Kidney glomerular epithelial cell (primary cell): ENCODE measurements at regions not wholly inside any gene's neighbourhood (a gene's known extent, or its start where the extent isn't known, plus 50 kb on each side); places are given as distances from the start of the nearest gene placed in this dataset.
"Not testable (repeated sequence)": the region's sequence is repeated elsewhere in the genome, so short reads cannot be mapped to it uniquely, and the experiment has no call there.

Experiments used
- DNase-seq: peaks from one replicate; lab custom pipeline; 2025; lab: John Stamatoyannopoulos, UW

GRCh38 chr13:54597540-54598088 is 1569.0 kb downstream of the OLFM4 start:
- DNase-seq, result no peak

- DNase-seq, result no peak
Observed at GRCh38 chr13:54599413-54599812, 1570.8 kb downstream of the OLFM4 start.

- no peak for DNase-seq
Observed at GRCh38 chr13:54606944-54607343, 1578.3 kb downstream of the OLFM4 start.

- no peak for DNase-seq
Observed at GRCh38 chr13:54607421-54607820, 1578.8 kb downstream of the OLFM4 start.

- no peak for DNase-seq
Observed at GRCh38 chr13:54611390-54611789, 1582.8 kb downstream of the OLFM4 start.

- no peak for DNase-seq
Observed at GRCh38 chr13:54614726-54615125, 1586.1 kb downstream of the OLFM4 start.

GRCh38 chr13:54626504-54626903 is 1597.9 kb downstream of the OLFM4 start:
- DNase-seq, result not testable (repeated sequence)

GRCh38 chr13:54627646-54628372 is 1599.2 kb downstream of the OLFM4 start:
- DNase-seq, result no peak

GRCh38 chr13:54628383-54628782 is 1599.8 kb downstream of the OLFM4 start:
- DNase-seq, result no peak

- DNase-seq, result no peak
Observed at GRCh38 chr13:54633456-54633855, 1604.8 kb downstream of the OLFM4 start.

GRCh38 chr13:54636231-54636630 is 1607.6 kb downstream of the OLFM4 start:
- DNase-seq, result no peak

- DNase-seq, result no peak
Observed at GRCh38 chr13:54637366-54637765, 1608.8 kb downstream of the OLFM4 start.

GRCh38 chr13:54640719-54641118 is 1612.1 kb downstream of the OLFM4 start:
- DNase-seq, result no peak

GRCh38 chr13:54643863-54644262 is 1615.2 kb downstream of the OLFM4 start:
- DNase-seq, result no peak

- no peak for DNase-seq
Observed at GRCh38 chr13:54647275-54647674, 1618.7 kb downstream of the OLFM4 start.

- no peak for DNase-seq
Observed at GRCh38 chr13:54657588-54657987, 1629.0 kb downstream of the OLFM4 start.

GRCh38 chr13:54658771-54659170 is 1630.2 kb downstream of the OLFM4 start:
- DNase-seq, result no peak

GRCh38 chr13:54660277-54660676 is 1631.7 kb downstream of the OLFM4 start:
- DNase-seq, result no peak

- no peak for DNase-seq
Observed at GRCh38 chr13:54676526-54677113, 1648.0 kb downstream of the OLFM4 start.

- no peak for DNase-seq
Observed at GRCh38 chr13:54682184-54682583, 1653.6 kb downstream of the OLFM4 start.

- DNase-seq, result no peak
Observed at GRCh38 chr13:54687173-54687572, 1658.6 kb downstream of the OLFM4 start.

GRCh38 chr13:54699831-54700230 is 1671.2 kb downstream of the OLFM4 start:
- no peak for DNase-seq

- no peak for DNase-seq
Observed at GRCh38 chr13:54705738-54706137, 1677.1 kb downstream of the OLFM4 start.

GRCh38 chr13:54706336-54706735 is 1677.7 kb downstream of the OLFM4 start:
- no peak for DNase-seq
